Liver (tissue), 3 donors: ENCODE measurements at regions not wholly inside any gene's neighbourhood (a gene's known extent, or its start where the extent isn't known, plus 50 kb on each side); places are given as distances from the start of the nearest gene placed in this dataset.

ENCODE experiments used
- GABPA ChIP-seq, 2 donors: IDR thresholded peaks in 1 of 2; conservative IDR thresholded peaks in 1 of 2; 2 replicates each; pipeline ENCODE4 v1.6.1; 2016; ENCODE audit warnings: antibody characterized with exemption in 2 of 2, mild to moderate bottlenecking in 1 of 2, moderate library complexity in 1 of 2
- TAF1 ChIP-seq: conservative IDR thresholded peaks from 2 replicates; pipeline ENCODE4 v1.6.1; 2016; ENCODE audit warnings: antibody characterized with exemption, mild to moderate bottlenecking
- TF ChIP-seq, protein P1 (sequence below): fragments of 150-350 bp; IDR thresholded peaks from 2 replicates; pipeline ENCODE4 v1.5.1; 2017; ENCODE audit warnings: improper control_type of control experiment, low read depth, low read length; ENCODE audit not compliant: missing input control
- TF ChIP-seq, protein P2 (sequence below): IDR thresholded peaks from 2 replicates; pipeline ENCODE4 v1.6.1; 2016; ENCODE audit warnings: antibody characterized with exemption
- TF ChIP-seq, protein P3 (sequence below): IDR thresholded peaks from 2 replicates; pipeline ENCODE4 v1.6.1; 2016; ENCODE audit warnings: antibody characterized with exemption, mild to moderate bottlenecking
- donor health status: healthy.
- donor health status: healthy.

DNA sequence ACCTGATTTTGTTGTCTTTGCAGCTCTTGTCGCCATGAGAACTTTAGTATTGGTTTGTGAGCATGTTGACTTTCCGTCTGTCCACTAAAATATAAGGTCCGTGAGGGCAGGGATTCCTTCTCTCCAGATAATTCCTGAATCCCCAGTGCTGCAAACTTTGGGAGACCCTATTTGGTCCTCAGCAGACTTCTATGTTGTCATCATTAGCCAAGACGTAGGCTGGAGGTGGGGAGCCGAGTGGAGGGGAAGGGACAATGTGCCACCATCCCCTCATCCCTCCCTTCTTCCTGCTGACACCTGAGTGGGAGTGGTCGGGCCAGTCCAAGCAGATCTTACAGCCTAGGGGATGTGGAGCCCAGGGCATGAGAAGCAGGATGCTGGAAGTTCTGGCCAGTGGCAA is 690.6 kb downstream of the TBC1D22A start:
- TF ChIP-seq, protein P1, sequence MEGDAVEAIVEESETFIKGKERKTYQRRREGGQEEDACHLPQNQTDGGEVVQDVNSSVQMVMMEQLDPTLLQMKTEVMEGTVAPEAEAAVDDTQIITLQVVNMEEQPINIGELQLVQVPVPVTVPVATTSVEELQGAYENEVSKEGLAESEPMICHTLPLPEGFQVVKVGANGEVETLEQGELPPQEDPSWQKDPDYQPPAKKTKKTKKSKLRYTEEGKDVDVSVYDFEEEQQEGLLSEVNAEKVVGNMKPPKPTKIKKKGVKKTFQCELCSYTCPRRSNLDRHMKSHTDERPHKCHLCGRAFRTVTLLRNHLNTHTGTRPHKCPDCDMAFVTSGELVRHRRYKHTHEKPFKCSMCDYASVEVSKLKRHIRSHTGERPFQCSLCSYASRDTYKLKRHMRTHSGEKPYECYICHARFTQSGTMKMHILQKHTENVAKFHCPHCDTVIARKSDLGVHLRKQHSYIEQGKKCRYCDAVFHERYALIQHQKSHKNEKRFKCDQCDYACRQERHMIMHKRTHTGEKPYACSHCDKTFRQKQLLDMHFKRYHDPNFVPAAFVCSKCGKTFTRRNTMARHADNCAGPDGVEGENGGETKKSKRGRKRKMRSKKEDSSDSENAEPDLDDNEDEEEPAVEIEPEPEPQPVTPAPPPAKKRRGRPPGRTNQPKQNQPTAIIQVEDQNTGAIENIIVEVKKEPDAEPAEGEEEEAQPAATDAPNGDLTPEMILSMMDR = no peak
- TF ChIP-seq, protein P2, sequence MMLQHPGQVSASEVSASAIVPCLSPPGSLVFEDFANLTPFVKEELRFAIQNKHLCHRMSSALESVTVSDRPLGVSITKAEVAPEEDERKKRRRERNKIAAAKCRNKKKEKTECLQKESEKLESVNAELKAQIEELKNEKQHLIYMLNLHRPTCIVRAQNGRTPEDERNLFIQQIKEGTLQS = no peak
- TF ChIP-seq, protein P3, sequence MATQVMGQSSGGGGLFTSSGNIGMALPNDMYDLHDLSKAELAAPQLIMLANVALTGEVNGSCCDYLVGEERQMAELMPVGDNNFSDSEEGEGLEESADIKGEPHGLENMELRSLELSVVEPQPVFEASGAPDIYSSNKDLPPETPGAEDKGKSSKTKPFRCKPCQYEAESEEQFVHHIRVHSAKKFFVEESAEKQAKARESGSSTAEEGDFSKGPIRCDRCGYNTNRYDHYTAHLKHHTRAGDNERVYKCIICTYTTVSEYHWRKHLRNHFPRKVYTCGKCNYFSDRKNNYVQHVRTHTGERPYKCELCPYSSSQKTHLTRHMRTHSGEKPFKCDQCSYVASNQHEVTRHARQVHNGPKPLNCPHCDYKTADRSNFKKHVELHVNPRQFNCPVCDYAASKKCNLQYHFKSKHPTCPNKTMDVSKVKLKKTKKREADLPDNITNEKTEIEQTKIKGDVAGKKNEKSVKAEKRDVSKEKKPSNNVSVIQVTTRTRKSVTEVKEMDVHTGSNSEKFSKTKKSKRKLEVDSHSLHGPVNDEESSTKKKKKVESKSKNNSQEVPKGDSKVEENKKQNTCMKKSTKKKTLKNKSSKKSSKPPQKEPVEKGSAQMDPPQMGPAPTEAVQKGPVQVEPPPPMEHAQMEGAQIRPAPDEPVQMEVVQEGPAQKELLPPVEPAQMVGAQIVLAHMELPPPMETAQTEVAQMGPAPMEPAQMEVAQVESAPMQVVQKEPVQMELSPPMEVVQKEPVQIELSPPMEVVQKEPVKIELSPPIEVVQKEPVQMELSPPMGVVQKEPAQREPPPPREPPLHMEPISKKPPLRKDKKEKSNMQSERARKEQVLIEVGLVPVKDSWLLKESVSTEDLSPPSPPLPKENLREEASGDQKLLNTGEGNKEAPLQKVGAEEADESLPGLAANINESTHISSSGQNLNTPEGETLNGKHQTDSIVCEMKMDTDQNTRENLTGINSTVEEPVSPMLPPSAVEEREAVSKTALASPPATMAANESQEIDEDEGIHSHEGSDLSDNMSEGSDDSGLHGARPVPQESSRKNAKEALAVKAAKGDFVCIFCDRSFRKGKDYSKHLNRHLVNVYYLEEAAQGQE = no peak
- no peak for TF ChIP-seq TAF1
- TF ChIP-seq GABPA (IDR thresholded peaks at IDR 0.05 in 1 of 2, conservative IDR thresholded peaks at IDR 0.05 in 1 of 2) = no peak
